PC-9 (cell line): ENCODE measurements at regions not wholly inside any gene's neighbourhood (a gene's known extent, or its start where the extent isn't known, plus 50 kb on each side); places are given as distances from the start of the nearest gene placed in this dataset.

Experiments used
- CTCF ChIP-seq: fragments of 200-600 bp; sonication (generic); conservative IDR thresholded peaks from 2 replicates; pipeline ENCODE4 v1.6.1; 2017; ENCODE audit warnings: mixed run types, antibody characterized with exemption, mild to moderate bottlenecking, moderate library complexity
- EZH2 ChIP-seq: fragments of 200-600 bp; sonication (generic); IDR thresholded peaks from 2 replicates; pipeline ENCODE4 v1.8.0; 2017; ENCODE audit warnings: antibody characterized with exemption, low read depth

- TF ChIP-seq CTCF = no peak
- TF ChIP-seq EZH2 = no peak
Measured at GRCh38 chr10:33871061-33871956, 536.8 kb upstream of the NRP1 start.
